HG02759 (cell line): ENCODE measurements at regions not wholly inside any gene's neighbourhood (a gene's known extent, or its start where the extent isn't known, plus 50 kb on each side); places are given as distances from the start of the nearest gene placed in this dataset.
"Not testable (repeated sequence)": the region's sequence is repeated elsewhere in the genome, so short reads cannot be mapped to it uniquely, and the experiment has no call there.

Experiments
- ATAC-seq: cut with Tn5 transposase; IDR thresholded peaks from one replicate; pipeline ENCODE4 v1.9.1; 2021; ENCODE audit warnings: mild to moderate bottlenecking, moderate library complexity; ENCODE audit not compliant: unreplicated experiment

DNA sequence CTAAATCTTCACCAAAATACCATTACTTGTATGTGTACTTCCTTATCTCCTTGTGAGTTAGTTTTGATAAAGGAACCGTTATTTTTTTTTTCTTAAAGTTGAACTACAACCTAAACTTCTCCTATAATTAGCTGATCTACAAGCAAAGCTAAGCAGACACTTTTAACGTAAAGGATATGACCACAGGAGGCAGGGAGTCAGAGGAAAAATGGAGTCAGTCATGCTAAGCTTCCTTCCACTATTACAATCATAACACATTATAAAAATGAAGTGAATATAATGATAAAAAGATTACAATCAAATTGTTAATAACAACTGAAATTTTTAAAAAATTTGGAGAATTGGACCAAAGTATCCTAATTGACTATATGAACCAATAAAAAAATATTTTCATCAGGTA, 892.6 kb downstream of the KCNT2 start:
- ATAC-seq = no peak

DNA sequence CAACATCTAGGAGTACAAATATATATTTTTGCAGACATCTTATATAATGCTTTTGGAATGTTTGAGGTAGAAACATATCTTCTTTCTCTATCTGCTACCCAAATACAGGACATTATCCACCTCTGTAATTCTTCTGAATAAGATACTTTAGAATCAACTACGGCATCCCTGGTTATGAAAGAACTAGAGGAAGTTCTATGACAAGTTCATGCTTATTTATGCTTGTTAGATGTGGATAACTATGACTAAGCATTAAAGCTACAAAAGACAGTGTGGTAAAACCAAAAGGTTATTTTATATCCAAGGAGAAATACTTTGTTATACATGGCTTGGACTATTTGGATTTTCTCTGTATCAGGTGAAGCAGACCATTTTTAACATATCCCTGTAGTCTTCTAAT, 894.0 kb downstream of the KCNT2 start:
- no peak for ATAC-seq

DNA sequence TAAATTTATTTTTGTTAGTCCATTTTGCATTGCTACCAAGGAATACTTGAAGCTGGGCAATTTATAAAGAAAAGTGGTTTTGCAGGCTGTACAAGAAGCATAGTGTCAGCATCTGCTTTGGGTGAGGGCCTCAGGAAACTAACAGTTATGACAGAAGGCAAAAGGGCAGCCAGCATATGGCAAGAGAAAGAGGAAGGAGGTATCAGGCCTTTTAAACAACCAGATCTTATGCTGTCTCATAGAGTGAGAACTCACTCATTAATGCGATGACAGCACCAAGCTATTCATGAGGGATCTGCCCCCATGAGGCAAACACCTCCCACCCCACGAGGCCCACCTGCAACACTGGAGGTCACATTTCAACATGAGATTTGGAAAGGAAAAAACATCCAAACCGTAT, 898.4 kb downstream of the KCNT2 start:
- ATAC-seq = no peak

DNA sequence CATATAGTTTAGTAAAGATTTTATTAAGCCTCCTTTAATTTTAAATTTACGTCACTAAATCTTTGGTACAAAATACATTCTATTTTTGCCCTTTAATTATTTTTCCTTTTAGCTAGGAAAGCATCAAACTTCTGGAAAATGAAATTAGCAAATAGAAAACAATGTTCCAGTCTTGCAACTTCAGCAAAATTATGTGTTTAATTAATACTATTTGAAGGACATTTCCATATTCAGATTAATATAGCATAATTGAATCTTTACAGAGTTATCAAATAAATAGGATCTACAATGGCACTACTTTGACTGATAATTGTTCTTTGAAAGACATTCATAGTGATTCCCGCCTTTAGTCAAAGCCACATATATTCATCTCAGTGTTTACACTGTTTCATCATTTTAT, 904.2 kb downstream of the KCNT2 start:
- ATAC-seq = no peak

DNA sequence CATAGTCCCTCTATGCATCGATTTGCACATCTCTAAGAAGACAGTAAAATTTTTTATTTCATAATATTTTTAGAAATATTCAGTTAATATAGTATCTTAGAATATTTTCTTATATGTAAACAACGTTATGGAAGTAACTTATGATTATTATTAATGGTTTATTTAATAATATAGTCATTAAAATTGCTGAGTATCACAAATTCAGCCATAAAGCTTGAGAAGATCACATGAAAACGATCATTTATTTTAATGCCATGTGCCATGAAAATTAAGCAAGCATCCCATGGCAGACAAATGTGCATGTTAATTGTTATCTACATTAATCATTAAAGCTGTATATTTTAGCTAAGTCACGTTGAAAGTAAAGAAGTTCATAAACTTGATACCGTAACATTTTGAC, 907.1 kb downstream of the KCNT2 start:
- no peak for ATAC-seq

DNA sequence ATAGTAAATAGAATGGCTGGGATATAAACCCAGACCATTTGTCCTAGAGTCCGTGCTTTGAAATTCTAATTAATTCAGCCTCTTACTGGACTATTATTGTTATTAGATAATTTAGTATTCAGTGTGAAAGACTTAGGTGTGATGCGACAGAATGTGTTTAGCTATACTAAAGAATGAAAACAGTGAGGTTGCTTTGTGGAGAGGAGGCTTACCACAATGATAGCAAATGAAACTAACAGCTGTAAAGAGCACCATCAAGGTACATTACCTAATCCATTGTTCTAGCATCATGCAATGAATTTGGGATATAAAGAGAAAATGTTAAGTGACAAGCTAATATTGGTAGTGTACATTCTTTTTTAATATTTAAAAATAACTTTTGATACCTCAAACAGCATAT, 911.1 kb downstream of the KCNT2 start:
- ATAC-seq = peak; percentile 96

DNA sequence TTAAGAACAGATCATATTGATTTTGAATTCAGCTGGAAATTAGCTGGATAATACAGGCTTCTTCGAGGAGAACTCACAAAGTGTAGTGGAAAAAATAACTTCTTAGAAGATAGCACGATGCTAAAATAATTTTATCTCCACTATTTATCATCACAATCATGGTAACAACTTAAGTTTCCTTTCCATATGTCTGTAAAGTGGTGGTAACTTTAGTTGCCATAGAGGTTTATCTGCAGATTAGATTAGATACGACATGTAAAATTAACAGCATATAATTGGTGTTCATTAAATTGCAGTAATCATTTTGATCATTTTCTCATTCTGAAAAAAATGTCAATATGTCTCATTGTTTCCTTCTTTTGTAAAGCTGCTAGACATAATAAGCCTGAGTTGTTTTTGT, 921.5 kb downstream of the KCNT2 start:
- ATAC-seq = no peak

DNA sequence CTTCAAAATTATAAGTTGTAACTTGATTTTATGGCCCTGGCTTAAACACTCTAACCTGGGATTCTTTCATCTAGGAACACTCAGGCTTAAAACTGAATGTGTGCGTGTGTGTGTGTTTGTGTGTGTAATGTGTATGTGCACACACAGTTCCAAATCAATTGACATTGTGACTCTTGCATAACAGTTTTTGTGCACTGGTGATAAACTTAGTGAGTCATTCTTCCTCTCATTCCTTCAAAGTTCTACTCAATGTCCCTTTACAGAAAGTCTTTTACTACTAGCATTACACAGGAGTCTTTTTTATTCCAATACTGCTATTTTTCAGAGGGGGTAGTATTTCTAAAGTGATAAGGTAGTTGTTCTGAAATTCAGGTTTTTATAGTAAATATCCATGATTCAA, 943.6 kb downstream of the KCNT2 start:
- ATAC-seq = no peak

DNA sequence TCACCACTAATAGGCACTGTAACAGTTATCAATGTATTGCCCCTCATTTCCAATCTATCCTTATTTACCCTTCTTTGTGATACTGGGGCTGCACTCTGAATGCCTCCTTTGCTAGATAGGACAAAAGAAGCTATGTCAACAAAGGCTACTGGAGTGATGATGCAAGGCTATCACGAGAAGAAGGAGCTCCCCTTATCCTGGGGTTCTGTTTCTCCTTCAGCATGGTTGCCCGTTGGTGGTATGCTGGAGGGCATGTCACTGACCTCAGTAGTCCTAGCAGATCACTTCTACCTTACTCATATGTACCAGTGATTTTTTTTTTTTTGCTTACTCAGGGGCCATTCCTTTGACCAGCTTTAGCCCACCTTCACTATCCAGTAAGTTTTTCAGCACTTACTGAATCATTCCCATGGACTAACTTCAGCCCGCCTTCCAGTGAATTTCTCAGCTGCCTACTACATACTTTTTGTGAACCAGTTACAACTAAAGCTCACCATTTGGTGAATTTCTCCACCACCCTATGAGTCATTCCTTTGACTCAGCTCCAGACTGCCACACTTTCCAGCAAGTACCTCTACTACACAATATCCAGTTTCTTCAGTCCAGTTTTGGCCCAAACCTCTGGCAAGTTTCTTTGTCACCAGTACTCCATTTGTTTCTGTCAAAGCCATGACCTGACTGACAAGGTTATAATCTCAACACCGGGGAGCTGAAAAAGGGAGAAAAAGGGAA, 944.5 kb downstream of the KCNT2 start:
- no peak for ATAC-seq

DNA sequence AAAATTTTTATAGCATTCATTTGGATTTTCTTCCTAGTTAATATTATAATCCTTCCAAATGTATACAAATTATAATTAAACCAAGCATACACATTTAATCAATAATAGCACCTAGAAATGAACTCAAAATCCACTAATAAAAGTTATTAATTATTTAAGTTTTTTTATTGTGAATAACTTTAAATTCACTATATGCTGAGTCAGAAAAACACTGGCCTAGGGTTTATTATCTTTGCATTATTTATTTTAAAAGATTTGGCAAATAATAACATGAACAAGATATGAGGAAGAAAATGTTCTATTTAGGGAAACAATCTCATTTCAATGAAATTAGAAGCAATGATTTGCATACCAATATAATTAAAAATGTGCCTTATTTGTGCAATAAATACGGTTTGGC, 951.5 kb downstream of the KCNT2 start:
- ATAC-seq = no peak

DNA sequence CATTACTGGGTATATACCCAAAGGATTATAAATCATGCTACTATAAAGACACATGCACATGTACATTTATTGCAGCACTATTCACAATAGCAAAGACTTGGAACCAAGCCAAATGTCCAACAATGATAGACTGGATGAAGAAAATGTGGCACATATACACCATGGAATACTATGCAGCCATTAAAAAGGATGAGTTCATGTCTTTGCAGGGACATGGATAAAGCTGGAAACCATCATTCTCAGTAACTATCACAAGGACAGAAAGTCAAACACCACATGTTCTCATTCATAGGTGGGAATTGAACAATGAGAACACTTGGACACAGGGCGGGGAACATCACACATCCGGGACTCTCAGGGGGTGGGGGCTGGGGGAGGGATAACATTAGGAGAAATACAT, 959.4 kb downstream of the KCNT2 start:
- not testable (repeated sequence) for ATAC-seq

DNA sequence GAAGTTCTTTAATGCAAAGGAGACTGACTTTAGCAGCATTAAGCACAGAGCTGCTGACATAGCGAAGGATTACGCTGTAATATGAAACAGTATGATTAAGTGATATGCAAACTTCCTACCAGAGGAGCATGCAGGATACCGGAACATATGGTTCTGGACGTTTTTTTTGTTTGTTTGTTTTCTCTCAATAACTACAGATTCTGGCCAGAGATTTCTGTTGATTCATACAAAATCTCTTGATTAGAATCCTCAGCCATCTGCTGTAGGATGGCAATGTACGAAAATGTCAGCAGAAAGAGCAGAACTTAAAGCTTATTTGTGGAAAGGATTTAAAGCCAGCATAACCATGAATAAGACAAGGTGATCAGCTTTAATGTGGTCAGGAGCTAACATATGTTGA, 970.7 kb downstream of the KCNT2 start:
- ATAC-seq = no peak

DNA sequence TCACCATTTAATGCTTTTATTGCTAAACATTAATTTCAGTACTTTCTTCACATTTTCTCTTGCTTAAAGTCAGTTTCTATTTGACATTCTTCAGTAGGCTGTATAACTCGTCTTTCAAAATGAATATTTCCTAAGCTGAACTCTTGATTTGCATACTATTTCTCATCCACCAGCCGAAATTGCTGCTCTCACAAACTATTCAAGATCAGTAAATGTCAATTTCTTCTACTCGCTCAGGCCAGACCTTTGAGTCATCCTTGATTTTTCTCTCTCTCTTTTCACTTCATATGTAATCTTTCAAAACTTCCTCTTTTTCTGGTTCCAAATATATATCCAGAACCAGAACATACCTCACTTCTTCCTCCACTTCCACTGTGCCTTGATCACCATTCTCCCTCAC, 990.0 kb downstream of the KCNT2 start:
- no peak for ATAC-seq

DNA sequence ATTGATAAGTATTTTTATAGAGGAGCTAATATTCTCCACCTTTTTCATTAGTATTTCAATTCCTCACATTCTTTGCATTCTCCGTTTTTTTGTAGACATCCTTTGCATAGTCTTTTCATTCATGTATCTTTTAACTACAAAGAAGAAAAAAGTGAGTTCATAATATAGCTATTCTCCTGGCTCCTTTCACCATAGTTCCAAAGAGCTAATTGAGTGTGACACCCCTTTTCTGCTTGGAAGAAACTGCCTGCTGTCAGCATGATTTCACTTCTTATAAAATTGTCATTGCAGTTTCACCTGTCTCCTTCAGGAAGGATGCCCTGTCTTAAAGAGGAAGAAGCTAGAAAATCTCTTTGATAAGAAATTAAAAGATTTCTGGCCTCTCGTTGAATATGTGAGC, 991.1 kb downstream of the KCNT2 start:
- ATAC-seq = no peak

DNA sequence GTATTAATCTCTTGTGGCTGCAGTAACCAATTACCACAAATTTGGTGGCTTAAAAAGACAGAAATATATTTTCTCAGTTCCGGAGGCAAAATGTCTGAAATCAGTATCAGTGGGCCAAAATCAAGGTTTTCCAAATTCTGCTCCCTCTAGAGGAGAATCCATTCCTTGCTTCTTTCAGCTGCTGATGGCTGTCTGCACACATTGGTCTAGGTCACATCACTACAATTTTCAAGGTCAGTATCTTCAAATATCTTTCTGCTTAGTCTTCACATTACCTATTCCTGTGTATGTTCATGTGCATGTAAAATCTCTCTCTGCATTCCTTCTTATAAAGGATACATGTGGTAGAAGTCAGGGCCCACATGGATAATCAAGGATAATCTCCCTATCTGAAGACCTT, 999.4 kb downstream of the KCNT2 start:
- ATAC-seq = no peak

DNA sequence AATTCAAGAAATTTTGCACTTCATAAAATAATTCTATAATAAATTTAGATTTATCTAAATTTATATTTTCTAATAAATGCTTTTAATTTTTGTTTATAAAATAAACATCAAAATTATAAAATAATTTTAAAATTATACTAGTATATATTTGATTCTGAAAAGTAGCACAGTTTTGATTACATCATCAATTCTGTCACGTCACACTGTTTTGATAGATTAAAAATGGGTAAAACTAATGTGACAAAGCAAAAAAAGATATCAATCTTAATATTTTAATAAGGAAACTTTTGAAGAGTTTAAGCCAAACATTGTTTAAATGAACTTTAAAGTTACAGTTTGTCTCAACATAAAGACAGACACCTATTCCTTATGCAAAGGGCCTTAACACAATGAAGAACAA, 1001.8 kb downstream of the KCNT2 start:
- ATAC-seq = no peak

DNA sequence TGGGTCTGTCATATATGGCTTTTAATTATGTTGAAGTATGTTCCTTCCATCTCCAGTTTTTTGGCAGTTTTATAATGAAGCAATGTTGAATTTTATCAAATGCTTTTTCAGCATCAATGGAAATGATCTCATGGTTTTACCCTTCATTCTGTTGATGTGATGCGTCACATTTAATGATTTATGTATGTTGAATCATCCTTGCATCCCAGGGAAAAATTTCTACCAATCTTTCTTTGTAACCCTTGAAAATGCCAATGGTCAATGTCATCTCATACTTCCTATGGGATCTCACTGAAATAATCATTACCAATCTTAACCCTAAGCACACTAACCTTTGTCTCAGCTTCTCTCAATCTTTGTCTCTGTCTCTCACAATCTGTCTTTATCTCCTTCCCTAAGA, 1004.0 kb downstream of the KCNT2 start:
- no peak for ATAC-seq

DNA sequence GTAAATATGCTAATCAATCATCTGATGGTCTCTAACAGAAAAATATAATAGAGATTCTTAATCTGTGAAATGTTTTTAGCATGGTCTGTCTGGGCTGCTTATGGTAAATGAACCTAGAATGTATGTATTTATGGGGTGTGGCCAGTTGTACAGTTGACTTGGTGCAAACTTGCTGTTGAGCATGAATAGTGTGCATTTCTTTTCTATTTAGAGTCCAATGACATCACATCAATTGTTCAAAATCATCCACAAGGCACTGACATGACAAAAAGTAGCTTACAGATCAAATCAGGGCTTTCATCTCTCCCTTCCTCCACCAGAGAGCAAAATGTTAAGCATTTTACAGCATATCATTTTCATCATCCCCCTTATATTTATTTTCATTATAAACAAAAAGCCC, 1010.3 kb downstream of the KCNT2 start:
- no peak for ATAC-seq

DNA sequence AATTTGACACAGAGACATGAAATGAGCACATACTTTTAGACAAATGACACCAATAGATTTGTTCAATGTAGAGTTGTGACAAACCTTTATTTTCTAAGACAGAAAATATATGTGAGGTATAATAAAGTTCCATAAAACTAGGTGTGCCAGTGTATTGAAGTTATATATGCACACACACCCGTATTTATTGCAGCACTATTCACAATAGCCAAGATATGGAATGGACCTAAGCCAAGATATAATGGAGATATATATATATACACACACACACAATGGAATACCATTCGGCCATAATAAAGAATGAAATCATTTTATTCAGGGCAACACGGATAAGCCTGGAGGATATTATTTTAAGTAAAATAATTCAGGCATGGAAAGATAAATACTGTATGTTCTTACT, 1013.5 kb downstream of the KCNT2 start:
- ATAC-seq = no peak

DNA sequence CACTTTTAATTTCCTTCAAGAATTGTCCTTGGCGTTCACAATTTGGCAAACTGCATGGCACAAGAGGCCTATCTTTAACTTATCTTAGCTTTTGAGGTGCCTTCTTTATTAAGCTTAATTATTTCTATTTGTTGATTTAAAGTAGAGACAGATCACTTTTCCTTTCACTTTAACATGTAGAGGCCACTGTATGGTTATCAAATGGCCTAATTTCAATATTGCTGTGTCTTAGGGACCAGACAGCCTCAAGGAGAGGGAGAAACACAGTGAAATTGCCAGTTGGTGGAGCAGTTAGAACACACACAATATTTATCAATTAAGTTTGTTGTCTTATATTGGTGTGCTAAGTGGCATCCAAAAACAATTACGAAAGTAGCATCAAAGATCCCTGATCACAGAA, 1013.9 kb downstream of the KCNT2 start:
- no peak for ATAC-seq

DNA sequence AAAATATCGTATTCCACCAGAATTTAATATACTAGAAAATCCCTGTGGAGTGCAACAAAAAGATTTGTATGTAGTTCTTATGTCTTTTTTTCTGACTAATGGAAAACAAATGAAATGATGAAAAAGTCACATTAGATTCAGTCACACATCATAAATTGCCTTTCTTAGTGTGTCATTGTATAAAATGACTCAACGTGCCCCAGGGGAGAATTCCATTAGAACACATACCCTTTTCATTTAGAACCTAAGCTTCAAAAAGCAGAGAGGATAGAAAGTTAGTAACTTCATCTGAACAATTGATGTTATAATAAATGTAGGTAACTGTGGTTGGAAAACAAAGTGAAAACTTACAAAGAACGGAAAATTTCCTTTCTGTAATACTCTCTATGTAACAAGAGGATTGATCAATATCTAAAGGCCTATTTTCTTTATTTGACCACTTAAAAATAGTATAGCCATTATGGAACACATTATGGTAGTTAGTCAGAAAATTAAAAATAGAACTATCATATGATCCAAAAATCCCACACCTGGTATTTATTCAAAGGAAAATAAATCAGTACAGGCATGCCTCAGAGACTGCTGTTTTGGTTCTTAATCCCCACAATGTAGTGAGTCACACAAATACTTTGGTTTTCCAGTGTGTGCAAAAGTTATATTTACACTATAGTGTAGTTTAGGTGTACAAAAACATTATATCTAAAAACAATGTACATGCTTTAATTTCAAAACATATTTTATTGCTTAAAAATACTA, 1016.1 kb downstream of the KCNT2 start:
- ATAC-seq = no peak

DNA sequence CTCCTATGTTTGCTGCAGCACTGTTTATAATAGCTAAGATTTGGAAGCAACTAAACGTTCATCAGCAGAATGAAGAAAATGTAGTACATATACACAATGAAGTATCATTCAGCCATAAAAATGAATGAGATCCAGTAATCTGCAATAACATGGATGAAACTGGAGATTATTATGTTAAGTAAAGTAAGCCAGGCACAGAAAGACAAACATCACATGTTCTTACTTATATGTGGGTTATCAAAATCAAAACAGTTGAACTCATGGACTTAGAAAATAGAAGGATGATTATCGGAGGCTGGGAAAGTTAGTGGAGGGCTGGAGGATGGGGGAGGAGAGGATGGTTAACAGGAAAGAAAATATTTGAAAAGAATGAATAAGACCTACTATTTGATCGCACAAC, 1017.6 kb downstream of the KCNT2 start:
- ATAC-seq = no peak
